Activated CD4-positive, alpha-beta T cell treated with anti-CD3 and anti-CD28 coated beads, Interleukin-2, amount 50 U/mL, for 16 hours (primary cell): ENCODE measurements at regions not wholly inside any gene's neighbourhood (a gene's known extent, or its start where the extent isn't known, plus 50 kb on each side); places are given as distances from the start of the nearest gene placed in this dataset.
"Not testable (repeated sequence)": the region's sequence is repeated elsewhere in the genome, so short reads cannot be mapped to it uniquely, and the experiment has no call there.

ENCODE experiments used
- DNase-seq: peaks from one replicate; pipeline ENCODE4 v3.0.0-alpha.2; 2020

DNA sequence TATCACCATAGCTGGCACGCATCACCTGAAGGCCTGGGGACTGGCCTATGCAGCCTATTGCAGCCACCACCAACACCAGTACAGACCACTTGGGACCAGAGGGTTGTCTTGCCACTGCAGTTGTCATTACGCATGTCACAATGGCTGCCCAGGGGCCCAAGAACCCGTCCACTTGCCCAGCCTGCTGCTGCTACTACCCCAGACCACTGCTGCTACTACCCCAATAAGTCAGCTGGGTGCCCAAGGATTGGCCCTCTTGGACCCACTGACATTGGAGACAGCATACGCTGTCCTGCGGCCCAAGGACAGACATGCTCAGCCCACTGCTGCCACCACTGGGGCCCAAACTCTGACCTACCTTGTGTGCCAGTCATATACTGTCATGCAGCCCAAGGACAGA, 102.7 kb upstream of the OR9Q1 start:
- no peak for DNase-seq

DNA sequence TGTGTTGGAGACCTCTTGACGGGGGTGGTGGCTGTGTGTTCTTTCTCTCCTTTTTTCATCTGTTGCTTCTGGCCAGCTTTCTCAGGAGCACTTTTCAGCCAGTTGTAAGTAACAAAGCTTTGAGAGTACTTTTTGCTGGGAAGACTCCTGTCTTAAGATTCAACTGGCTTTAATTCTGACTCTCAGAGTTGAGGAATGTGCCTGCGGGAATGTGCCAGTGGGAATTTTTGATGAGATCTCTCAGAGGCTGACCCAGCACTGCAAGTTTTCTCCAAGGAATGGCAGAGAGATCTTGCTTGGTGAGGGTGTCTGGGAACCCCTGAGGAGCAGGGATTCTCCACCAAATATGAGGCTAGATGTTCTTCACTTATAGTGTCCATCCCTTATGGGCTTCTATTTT, 91.6 kb upstream of the OR9Q1 start:
- no peak for DNase-seq

DNA sequence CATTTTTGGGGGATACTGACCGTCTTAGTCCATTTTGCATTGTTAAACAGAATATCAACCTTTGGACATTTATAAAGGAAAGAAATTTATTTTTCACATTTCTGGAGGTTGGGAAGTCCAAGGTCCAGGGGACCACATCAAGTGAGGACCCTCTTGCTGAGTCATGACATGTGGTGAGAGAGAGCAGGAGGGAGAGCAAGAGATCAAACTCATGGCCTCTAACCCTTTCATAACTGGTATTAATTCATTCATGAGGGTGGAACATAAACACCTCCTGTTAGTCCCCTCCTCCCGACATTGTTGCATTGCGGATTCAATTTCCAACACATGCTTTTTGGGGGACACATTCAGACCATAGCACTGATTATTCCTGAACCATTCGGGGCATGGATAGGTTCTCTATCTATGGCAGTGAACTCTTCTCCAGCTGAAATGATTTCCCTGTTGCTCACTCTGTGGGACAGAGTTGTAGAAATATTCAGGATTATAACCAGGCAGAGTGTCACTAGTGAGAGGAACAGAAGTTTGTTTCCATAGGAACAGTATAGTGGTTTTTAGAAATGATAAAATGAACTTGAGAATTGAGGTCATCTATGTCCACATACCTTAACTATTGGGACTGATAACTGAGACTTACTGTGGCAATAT, 88.2 kb upstream of the OR9Q1 start:
- no peak for DNase-seq

DNA sequence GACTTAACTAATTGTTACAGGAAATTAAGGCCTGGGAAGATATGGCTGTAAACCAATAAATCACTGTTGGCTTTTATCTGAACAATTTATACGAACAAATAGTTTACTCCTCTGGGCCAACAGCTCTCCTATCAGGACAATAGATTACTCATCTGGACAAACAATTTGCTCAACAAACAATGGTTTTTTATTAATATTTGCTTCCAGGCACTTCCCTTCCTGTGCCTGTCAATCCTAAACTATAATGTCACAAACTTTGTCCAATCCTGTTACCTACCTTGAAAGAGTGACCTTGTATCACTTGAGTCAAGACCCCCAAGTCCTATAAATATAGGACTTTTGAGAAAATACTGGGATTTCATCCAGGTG, 87.6 kb upstream of the OR9Q1 start:
- no peak for DNase-seq

DNA sequence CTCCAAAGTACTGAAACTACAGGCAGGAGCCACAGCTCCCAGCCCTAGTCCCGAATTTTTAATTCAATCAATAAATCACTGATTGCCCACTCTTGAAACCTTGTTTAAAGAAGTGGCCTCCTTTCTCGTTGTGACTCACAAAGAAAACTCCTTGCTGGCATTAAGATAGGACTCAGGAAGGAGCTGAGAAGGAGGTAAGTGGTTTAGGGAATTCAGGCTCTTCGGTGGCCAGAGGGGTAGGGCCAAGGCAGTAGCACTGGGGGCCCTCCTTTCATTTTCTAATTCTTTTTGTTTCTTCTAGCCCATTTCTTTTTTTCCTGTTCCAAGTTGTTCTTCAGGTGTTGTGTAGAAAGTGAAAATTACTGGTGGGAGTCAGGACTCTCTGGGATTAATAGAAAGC, 86.2 kb upstream of the OR9Q1 start:
- DNase-seq = no peak

DNA sequence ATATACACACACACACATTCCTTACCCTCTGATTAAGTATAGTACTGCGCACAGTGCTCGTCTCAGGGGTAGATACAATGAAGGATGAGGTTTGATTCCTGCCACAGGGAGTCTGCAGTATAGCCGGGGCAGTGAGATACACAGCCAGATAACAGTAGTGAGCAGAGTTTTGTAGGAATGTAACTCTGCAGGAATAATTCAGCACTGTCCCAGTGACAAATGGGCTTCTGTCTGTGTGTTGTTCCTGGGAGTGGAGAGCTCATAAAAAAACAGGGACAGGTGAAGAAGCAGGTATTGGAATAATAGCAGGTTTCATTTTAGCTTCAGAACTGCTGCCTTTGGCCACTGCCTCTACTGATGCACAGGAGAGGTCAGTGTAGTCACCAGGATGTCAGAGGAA, 85.3 kb upstream of the OR9Q1 start:
- no peak for DNase-seq

DNA sequence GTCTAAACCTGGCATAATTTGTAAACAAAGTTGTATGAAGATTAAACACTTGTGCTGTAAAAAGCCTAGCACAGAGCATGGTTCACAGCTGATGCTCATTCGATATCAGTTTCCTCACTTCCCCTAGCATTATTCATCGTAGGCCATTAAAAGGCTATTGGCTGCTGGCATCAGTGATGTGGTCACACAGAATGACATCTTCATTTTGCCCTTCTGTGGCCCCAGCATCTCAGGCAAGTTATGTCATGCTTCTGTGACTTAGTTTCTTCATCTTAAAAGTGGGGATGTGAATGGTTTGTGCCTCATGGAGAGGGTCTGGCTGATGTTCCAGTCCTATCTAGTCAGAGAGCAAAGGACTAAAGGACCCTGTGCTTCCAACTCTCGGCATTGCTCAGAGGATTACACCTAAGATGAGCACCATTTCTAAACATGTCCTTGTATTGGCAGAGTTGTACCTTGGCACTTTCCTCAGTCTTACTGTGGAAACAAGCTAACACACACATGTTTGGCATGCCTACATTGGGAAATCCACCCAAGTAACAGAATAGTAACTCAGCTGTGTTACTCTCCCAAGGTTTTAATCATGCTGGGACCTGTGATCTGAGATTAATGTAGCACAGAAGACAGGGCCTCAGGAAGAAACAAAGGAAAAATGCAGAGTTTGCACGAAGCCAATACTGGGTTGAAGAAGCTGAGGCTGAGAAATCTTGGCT, 83.5 kb upstream of the OR9Q1 start:
- DNase-seq = no peak

DNA sequence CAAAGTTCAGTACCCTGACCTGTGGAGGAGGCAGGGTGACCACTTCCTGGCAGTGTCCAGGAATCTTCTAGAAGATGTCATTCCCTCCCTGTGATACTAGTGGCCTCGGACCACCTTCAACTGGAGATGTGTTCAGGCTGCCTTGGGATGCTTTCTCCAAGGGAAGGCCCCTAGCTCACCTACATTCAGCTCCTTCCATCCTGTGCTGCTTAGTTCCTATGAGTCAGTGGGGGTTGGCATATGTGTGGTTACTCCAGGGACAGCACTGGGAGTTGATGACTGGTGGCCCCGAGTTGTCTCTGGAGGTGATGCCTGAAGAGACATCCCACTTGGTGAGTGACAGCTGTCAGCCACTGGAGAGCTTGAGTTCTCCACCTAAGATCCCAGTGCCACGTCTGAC, 81.8 kb upstream of the OR9Q1 start:
- no peak for DNase-seq

DNA sequence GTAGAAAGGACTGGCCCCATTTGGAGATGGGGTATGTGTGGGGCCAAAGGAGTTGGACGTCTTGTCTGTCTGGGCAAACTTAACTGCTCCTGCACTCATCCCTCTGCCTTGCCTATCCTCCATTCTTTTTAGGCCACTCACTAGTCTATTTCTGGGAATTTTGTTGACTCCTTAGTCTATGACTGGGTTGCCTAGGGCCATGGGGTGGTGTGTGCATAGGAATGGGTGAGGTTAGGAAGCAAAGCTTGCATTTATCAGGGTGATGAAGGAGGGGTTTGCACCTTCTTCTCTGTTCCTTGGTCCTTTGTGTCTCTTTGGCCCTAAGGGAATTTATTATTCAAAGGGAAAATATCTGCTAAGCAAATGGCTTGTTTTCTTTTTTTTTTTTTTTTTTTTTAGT, 80.9 kb upstream of the OR9Q1 start:
- DNase-seq = no peak

DNA sequence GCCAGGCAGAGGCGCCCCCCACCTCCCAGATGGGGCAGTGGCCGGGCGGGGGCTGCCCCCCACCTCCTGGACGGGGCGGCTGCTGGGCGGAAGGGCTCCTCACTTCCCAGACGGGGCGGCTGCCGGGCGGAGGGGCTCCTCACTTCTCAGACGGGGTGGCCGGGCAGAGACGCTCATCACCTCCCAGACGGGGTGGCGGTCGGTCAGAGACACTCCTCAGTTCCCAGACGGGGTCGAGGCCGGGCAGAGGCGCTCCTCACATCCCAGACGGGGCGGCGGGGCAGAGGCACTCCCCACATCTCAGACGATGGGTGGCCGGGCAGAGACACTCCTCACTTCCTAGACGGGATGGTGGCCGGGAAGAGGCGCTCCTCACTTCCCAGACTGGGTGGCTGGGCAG, 79.9 kb upstream of the OR9Q1 start:
- not testable (repeated sequence) for DNase-seq

DNA sequence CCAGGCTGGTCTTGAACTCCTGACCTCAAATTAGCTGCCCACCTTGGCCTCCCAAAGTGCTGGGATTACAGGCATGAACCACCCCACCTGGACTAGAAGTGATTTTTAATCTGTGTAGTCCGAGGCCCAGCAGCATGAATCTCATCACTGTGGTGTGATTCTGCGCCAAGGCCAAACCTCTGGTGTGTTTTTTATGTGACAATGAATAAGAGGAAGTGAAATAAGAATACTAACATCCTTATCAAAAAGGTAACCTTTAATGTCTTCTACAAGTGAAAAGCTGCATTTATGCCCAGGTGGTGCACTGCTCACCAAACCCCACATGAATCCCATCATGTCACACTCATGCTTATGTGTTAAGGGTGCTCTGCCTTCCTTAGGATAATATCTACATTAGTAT, 77.1 kb upstream of the OR9Q1 start:
- DNase-seq = no peak

DNA sequence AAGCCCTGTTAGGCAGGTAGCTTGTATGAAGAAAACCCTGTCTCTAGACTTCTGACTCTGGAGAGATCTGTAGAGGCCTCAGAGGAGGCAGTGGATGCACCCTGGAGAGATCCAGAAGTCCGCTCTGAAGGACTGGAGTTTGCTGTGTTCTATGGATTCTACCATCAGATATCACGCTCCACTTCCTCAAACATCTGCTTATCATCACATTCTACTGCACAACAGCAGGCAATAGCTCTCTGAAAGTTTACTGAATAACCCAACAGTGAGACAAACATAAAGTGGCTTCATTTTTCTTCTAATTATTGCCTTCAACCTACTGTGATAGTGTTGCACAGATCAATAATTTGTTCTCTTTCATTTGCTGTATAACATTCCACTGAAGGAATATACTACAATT, 59.0 kb upstream of the OR9Q1 start:
- no peak for DNase-seq

DNA sequence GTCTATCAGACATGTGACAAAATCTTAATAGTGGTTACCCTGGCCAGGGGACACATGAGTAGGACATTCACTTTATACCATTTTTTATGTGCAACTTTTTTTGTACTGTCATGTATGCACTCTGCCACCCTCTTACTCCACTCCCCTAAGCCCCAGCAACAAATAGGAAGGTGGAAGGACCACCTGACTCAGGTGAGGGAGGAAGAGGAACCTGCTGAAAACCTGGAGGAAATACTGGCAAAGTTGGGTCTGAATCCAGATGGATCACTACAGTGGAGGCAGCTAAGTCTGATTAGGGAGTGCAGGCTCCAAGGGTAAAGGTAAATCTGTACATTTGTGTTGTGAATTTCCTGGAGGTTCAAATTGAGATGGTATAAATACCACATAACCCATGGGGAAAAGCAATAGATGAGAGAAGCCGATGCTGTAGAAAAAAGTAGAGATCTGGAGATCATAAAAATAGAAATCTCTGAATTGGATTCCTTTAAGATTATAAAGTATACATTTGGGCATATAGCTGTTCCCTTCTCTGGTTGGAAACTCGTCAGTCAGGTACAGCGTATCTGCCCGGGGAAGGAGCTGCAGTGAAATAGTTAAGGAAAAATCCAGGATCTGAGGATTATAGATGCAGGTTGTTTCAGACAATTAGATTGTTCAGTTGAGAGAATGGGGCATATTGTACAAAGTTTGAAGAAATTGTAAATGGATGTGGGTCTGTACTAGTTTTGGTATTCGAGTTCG, 52.2 kb upstream of the OR9Q1 start:
- no peak for DNase-seq

DNA sequence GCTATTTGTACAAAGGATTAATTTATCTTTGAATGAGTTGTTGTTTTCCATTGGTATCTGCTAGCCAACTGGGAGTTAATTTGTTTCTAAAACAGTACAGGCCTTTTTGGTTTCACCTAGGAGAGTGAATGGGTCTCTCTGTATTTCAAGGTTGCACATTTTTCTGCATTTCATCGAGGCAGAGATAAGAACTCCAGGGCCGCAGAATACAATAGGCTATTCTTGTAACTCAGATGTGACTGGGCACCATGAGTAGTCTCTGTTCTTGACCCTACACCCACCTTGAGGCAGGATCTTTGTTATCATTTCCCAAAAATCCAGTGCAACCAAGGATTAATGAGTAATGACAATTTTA, 51.7 kb upstream of the OR9Q1 start:
- DNase-seq = no peak
